ENCODE measurements at regions not wholly inside any gene's neighbourhood (a gene's known extent, or its start where the extent isn't known, plus 50 kb on each side); places are given as distances from the start of the nearest gene placed in this dataset.

DNA sequence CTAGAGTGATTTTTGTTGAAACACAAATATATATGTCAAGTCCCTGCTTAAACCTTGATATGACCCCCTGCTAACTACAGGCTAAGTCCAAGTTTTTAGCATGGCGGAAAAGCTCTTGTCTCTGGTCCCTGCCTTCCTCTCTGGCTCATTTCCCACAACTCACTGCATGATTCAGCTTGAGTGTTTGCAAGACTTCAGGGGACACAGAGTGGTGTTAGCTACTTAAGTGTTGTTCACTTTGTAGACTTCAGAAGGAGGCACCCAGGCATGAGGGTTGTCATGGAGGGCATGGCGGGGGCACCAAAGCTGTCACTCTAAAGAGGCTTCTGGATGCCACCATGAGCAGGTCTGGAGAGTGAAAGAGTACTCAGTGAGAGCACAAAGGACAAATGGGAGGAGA is 362.4 kb upstream of the ACTBL2 start:
- H3K4me1 Mint-ChIP-seq (ENCODE audit: low read depth, unreplicated experiment), result peaks cover 7% of the 10 kb centered on the region
- intact Hi-C loops (cut with micrococcal nuclease; ENCODE audit: unreplicated experiment), result no loop called here
- no peak overlapping the region for H3K4me3 Mint-ChIP-seq (ENCODE audit: unreplicated experiment)
- H3K9me3 ChIP-seq, result no peaks in the 10 kb centered on the region
- H3K4me3 ChIP-seq (ENCODE audit: low read depth, low read length), result no peak overlapping the region
- no peaks in the 10 kb centered on the region for H3K9me3 Mint-ChIP-seq (ENCODE audit: unreplicated experiment)
- no peaks in the 10 kb centered on the region for H3K36me3 ChIP-seq (ENCODE audit: control insufficient read depth, insufficient read depth, low read length)
- H3K4me1 ChIP-seq, result peaks cover 11% of the 10 kb centered on the region
- ChIA-PET POLR2A (no interaction called here), CTCF (no interaction called here)
- H3K27me3 Mint-ChIP-seq (ENCODE audit: insufficient read depth, unreplicated experiment), result peaks cover 4% of the 10 kb centered on the region
- no TSS peak for BruUV-seq (replicated peaks)
- no peaks in the 10 kb centered on the region for H3K36me3 Mint-ChIP-seq (ENCODE audit: insufficient read depth, unreplicated experiment)
- DNase-seq, result no peak
- no peaks in the 10 kb centered on the region for H3K27me3 ChIP-seq (replicated peaks; ENCODE audit: control insufficient read depth, insufficient read depth, low read length)
- H3K27ac Mint-ChIP-seq (ENCODE audit: unreplicated experiment), result no peak overlapping the region
- TF ChIP-seq, protein P1, sequence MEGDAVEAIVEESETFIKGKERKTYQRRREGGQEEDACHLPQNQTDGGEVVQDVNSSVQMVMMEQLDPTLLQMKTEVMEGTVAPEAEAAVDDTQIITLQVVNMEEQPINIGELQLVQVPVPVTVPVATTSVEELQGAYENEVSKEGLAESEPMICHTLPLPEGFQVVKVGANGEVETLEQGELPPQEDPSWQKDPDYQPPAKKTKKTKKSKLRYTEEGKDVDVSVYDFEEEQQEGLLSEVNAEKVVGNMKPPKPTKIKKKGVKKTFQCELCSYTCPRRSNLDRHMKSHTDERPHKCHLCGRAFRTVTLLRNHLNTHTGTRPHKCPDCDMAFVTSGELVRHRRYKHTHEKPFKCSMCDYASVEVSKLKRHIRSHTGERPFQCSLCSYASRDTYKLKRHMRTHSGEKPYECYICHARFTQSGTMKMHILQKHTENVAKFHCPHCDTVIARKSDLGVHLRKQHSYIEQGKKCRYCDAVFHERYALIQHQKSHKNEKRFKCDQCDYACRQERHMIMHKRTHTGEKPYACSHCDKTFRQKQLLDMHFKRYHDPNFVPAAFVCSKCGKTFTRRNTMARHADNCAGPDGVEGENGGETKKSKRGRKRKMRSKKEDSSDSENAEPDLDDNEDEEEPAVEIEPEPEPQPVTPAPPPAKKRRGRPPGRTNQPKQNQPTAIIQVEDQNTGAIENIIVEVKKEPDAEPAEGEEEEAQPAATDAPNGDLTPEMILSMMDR (IDR thresholded peaks at IDR 0.05; ENCODE audit: insufficient read depth in 1 of 2, low read depth in 1 of 2, low read length in 1 of 2, severe bottlenecking in 1 of 2, unreplicated experiment in 1 of 2), result no peak

GRCh38 chr5:57844410-57844809 is 361.8 kb upstream of the ACTBL2 start:
- H3K4me3 ChIP-seq (ENCODE audit: low read depth, low read length), result no peak overlapping the region
- no TSS peak for BruUV-seq (replicated peaks)
- no peak for DNase-seq
- H3K36me3 Mint-ChIP-seq (ENCODE audit: insufficient read depth, unreplicated experiment), result no peaks in the 10 kb centered on the region
- intact Hi-C loops (cut with micrococcal nuclease; ENCODE audit: unreplicated experiment), result no loop called here
- H3K4me1 Mint-ChIP-seq (ENCODE audit: low read depth, unreplicated experiment), result peaks cover 7% of the 10 kb centered on the region
- H3K4me1 ChIP-seq, result peaks cover 11% of the 10 kb centered on the region
- no peaks in the 10 kb centered on the region for H3K9me3 ChIP-seq
- no peaks in the 10 kb centered on the region for H3K9me3 Mint-ChIP-seq (ENCODE audit: unreplicated experiment)
- peaks cover 4% of the 10 kb centered on the region for H3K27me3 Mint-ChIP-seq (ENCODE audit: insufficient read depth, unreplicated experiment)
- no peak overlapping the region for H3K4me3 Mint-ChIP-seq (ENCODE audit: unreplicated experiment)
- ChIA-PET POLR2A (no interaction called here), CTCF (no interaction called here)
- H3K36me3 ChIP-seq (ENCODE audit: control insufficient read depth, insufficient read depth, low read length), result no peaks in the 10 kb centered on the region
- no peaks in the 10 kb centered on the region for H3K27me3 ChIP-seq (replicated peaks; ENCODE audit: control insufficient read depth, insufficient read depth, low read length)
- no peak overlapping the region for H3K27ac Mint-ChIP-seq (ENCODE audit: unreplicated experiment)
- TF ChIP-seq, protein P1 (IDR thresholded peaks at IDR 0.05; ENCODE audit: insufficient read depth in 1 of 2, low read depth in 1 of 2, low read length in 1 of 2, severe bottlenecking in 1 of 2, unreplicated experiment in 1 of 2), result no peak

DNA sequence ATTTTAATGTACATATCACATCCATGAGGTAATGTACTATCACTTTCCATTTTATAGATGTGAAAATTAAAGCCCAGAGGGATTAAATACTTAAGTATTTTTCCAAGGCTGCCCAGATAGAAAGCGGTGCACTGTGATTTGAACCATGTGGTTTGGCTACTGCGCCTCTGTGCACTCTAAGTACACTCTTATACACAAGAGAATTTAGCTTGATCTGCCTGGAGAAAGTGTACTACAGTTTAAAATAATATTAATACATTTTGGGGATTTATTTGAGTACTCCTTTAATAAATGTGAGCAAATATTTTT is 360.4 kb upstream of the ACTBL2 start:
- ChIA-PET CTCF (no interaction called here), POLR2A (no interaction called here)
- H3K27ac Mint-ChIP-seq (ENCODE audit: unreplicated experiment), result no peak overlapping the region

More for the DNA sequence above, 360.4 kb upstream of the ACTBL2 start:
- Mint-ChIP-seq H3K4me1 (ENCODE audit: low read depth, unreplicated experiment) (peaks cover 7% of the 10 kb centered on the region), H3K9me3 (ENCODE audit: unreplicated experiment) (no peaks in the 10 kb centered on the region), H3K27me3 (ENCODE audit: insufficient read depth, unreplicated experiment) (no peaks in the 10 kb centered on the region), H3K4me3 (ENCODE audit: unreplicated experiment) (no peak overlapping the region), H3K36me3 (ENCODE audit: insufficient read depth, unreplicated experiment) (no peaks in the 10 kb centered on the region)
- intact Hi-C loops (cut with micrococcal nuclease; ENCODE audit: unreplicated experiment), result no loop called here
- no TSS peak for BruUV-seq (replicated peaks)
- TF ChIP-seq, protein P1 (IDR thresholded peaks at IDR 0.05; ENCODE audit: insufficient read depth in 1 of 2, low read depth in 1 of 2, low read length in 1 of 2, severe bottlenecking in 1 of 2, unreplicated experiment in 1 of 2), result no peak
- no peaks in the 10 kb centered on the region for H3K27me3 ChIP-seq (replicated peaks; ENCODE audit: control insufficient read depth, insufficient read depth, low read length)
- no peaks in the 10 kb centered on the region for H3K36me3 ChIP-seq (ENCODE audit: control insufficient read depth, insufficient read depth, low read length)
- peaks cover 11% of the 10 kb centered on the region for H3K4me1 ChIP-seq
- H3K9me3 ChIP-seq, result no peaks in the 10 kb centered on the region
- DNase-seq, result no peak
- H3K4me3 ChIP-seq (ENCODE audit: low read depth, low read length), result no peak overlapping the region
